ENCODE measurements at regions not wholly inside any gene's neighbourhood (a gene's known extent, or its start where the extent isn't known, plus 50 kb on each side); places are given as distances from the start of the nearest gene placed in this dataset.

GRCh38 chr18:46393961-46394360 lies 263.1 kb downstream of the LOXHD1 start:
- TF ChIP-seq FOS (IDR thresholded peaks at IDR 0.05; ENCODE audit: borderline replicate concordance, insufficient read depth, low read length), result no peak
- TF ChIP-seq CTCF (IDR thresholded peaks at IDR 0.05; ENCODE audit: extremely low read depth in 1 of 2, insufficient read depth in 1 of 2, low read depth in 1 of 2, low read length in 2 of 2), result no peak
- no peak for TF ChIP-seq POLR2A (IDR thresholded peaks at IDR 0.05; ENCODE audit: low read depth, low read length)
- TF ChIP-seq POLR2AphosphoS5 (IDR thresholded peaks at IDR 0.05; ENCODE audit: insufficient read depth, low read depth, low read length), result no peak
- no peak for TF ChIP-seq JUN (IDR thresholded peaks at IDR 0.05; ENCODE audit: borderline replicate concordance, insufficient read depth, insufficient read length, low read depth)
- TF ChIP-seq MYC (IDR thresholded peaks at IDR 0.05; ENCODE audit: low read depth, low read length), result no peak
- no peak for TF ChIP-seq EZH2 (IDR thresholded peaks at IDR 0.05; ENCODE audit: borderline replicate concordance, low read depth, low read length, severe bottlenecking)
- TF ChIP-seq MAX (IDR thresholded peaks at IDR 0.05; ENCODE audit: insufficient read depth, insufficient read length), result no peak
- TF ChIP-seq GATA2 (IDR thresholded peaks at IDR 0.05; ENCODE audit: insufficient read depth, insufficient read length, low read depth, low read length), result no peak
